ENCODE measurements at regions not wholly inside any gene's neighbourhood (a gene's known extent, or its start where the extent isn't known, plus 50 kb on each side); places are given as distances from the start of the nearest gene placed in this dataset.
"Not testable (repeated sequence)": the region's sequence is repeated elsewhere in the genome, so short reads cannot be mapped to it uniquely, and the experiment has no call there.

DNA sequence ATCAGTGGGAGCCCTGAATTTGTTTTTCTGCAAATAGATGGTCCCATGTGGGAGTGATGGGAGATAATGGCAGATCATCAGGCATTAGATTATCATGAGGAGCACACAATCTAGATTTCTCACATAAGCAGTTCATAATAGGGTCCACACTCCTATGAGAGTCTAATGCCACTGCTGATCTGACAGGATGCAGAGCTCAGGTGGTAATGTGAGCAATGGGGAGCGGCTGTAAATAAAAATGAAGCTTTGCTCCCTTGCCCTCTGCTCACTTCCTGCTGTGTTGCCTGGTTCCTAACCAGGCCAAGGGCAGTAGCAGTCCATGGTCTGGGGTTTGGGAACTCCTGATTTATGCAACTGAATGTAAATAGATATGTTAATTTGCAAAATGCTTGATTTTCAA is 538.6 kb downstream of the TRAM1L1 start:
- H3K27me3 ChIP-seq: no peaks in the 10 kb centered on the region
- H3K36me3 ChIP-seq: no peaks in the 10 kb centered on the region
- no peaks in the 10 kb centered on the region for H3K4me1 ChIP-seq
- DNase-seq: no peak
- 83 to 96% methylated on average over 1 of the region's 1 CpG for WGBS, 2 donors
- intact Hi-C loops (cut with DNase I): no loop called here
- H3K9me3 ChIP-seq: peaks cover 0 to 1% (median 0%) of the 10 kb centered on the region in 4 donors
- H3K27ac ChIP-seq: no peak overlapping the region
- TF ChIP-seq POLR2AphosphoS5 (IDR thresholded peaks at IDR 0.05) (no peak), POLR2A (IDR thresholded peaks at IDR 0.05) (no peak), EP300 (IDR thresholded peaks at IDR 0.05) (no peak)
- TF ChIP-seq, protein P1, sequence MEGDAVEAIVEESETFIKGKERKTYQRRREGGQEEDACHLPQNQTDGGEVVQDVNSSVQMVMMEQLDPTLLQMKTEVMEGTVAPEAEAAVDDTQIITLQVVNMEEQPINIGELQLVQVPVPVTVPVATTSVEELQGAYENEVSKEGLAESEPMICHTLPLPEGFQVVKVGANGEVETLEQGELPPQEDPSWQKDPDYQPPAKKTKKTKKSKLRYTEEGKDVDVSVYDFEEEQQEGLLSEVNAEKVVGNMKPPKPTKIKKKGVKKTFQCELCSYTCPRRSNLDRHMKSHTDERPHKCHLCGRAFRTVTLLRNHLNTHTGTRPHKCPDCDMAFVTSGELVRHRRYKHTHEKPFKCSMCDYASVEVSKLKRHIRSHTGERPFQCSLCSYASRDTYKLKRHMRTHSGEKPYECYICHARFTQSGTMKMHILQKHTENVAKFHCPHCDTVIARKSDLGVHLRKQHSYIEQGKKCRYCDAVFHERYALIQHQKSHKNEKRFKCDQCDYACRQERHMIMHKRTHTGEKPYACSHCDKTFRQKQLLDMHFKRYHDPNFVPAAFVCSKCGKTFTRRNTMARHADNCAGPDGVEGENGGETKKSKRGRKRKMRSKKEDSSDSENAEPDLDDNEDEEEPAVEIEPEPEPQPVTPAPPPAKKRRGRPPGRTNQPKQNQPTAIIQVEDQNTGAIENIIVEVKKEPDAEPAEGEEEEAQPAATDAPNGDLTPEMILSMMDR (IDR thresholded peaks at IDR 0.05): no peak
- no peak overlapping the region for H3K4me3 ChIP-seq

DNA sequence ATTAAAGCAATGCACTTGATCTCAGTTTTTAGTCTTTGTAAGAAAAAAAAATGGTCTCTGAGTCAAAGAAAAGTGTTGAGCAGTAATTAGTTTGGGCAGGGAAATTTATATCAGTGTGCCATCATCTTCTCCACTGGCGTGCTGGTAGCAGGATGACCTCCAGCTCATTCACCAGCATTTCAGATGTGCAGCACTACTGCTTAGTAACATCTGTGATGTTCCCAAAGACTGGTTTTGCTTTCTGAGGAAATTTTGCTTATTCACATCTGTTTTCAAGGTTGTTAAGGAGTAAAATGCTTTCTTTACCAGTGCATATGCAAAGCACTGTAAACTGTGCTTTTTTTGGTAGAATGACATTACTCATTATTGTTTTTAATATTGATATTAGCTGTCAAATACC is 540.4 kb downstream of the TRAM1L1 start:
- intact Hi-C loops (cut with DNase I): no loop called here
- Histone ChIP-seq H3K9me3 (peaks cover 0 to 1% (median 0%) of the 10 kb centered on the region in 4 donors), H3K36me3 (no peaks in the 10 kb centered on the region), H3K27me3 (no peaks in the 10 kb centered on the region), H3K4me3 (no peak overlapping the region), H3K4me1 (no peaks in the 10 kb centered on the region), H3K27ac (no peak overlapping the region)
- DNase-seq: no peak
- TF ChIP-seq POLR2A (IDR thresholded peaks at IDR 0.05) (no peak), POLR2AphosphoS5 (IDR thresholded peaks at IDR 0.05) (no peak), EP300 (IDR thresholded peaks at IDR 0.05) (no peak)
- TF ChIP-seq, protein P1 (IDR thresholded peaks at IDR 0.05): no peak
- WGBS, 2 donors: 71 to 87% methylated on average over 1 of the region's 1 CpG

DNA sequence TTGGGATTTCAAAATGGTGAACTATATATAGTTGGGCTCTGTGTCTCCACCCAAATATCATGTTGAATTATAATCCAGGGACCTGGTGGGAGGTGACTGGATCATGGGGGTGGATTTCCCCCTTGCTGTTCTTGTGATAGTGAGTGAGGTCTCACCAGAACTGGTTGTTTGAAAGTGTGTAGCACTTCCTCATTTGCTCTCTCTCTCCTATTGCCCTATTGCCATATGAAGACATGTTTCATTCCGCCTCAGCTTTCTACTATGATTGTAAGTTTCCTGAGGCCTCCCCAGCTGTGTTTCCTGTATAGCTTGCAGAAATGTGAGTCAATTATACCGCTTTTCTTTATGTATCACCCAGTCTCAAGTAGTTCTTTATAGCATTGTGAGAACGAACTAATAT is 545.6 kb downstream of the TRAM1L1 start:
- Histone ChIP-seq H3K36me3 (no peaks in the 10 kb centered on the region), H3K4me3 (no peak overlapping the region), H3K9me3 (peaks cover 0 to 1% (median 0%) of the 10 kb centered on the region in 4 donors), H3K27me3 (no peaks in the 10 kb centered on the region), H3K4me1 (no peaks in the 10 kb centered on the region), H3K27ac (no peak overlapping the region)
- DNase-seq: no peak
- TF ChIP-seq, protein P1 (IDR thresholded peaks at IDR 0.05): no peak
- TF ChIP-seq EP300 (IDR thresholded peaks at IDR 0.05) (no peak), POLR2AphosphoS5 (IDR thresholded peaks at IDR 0.05) (no peak), POLR2A (IDR thresholded peaks at IDR 0.05) (no peak)
- 81 to 90% methylated on average over 3 of the region's 3 CpGs for WGBS, 2 donors
- intact Hi-C loops (cut with DNase I): no loop called here

DNA sequence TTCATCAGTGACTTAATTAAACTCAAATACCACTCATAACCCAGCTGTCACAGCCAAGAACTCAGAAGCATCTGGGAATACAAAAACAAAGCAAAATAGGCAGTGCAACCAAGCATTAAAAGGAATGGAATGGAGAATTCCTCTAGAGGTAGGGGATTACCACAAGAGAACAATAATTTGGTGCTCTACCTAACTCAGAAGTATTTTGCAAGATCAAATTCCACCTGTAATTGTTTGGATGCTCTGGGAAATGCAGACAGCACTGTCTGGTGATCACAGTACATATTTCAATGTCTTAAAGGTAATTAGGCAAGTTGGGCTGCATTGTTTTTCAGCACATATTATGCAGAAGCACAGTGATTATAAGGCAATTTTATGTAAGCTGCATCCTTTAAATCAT is 547.5 kb downstream of the TRAM1L1 start:
- Histone ChIP-seq H3K4me1 (no peaks in the 10 kb centered on the region), H3K36me3 (no peaks in the 10 kb centered on the region), H3K4me3 (no peak overlapping the region), H3K9me3 (no peaks in the 10 kb centered on the region), H3K27ac (no peak overlapping the region), H3K27me3 (no peaks in the 10 kb centered on the region)
- TF ChIP-seq EP300 (IDR thresholded peaks at IDR 0.05): no peak
- no peak for DNase-seq
- intact Hi-C loops (cut with DNase I): no loop called here

DNA sequence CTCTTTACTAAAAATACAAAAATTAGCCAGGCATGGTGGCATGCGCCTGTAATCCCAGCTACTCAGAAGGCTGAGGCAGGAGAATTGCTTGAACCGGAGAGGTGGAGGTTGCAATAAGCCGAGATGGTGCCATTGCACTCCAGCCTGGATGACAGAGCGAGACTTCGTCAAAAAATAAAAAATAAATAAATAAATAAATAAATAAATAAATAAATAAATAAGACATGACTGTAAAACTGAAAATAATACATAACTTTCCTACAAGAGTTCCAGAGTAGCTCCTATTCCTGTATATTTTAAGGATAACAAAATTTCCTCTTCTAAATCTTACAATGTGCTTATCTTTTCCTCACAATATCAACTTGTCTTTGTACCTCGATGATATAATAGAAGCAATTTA is 549.4 kb downstream of the TRAM1L1 start:
- intact Hi-C loops (cut with DNase I); H3K27me3 ChIP-seq; H3K4me1 ChIP-seq; H3K4me3 ChIP-seq; H3K9me3 ChIP-seq; H3K27ac ChIP-seq; H3K36me3 ChIP-seq; DNase-seq: not testable (repeated sequence)
- 94% methylated on average over 6 of the region's 6 CpGs for WGBS, 2 donors

DNA sequence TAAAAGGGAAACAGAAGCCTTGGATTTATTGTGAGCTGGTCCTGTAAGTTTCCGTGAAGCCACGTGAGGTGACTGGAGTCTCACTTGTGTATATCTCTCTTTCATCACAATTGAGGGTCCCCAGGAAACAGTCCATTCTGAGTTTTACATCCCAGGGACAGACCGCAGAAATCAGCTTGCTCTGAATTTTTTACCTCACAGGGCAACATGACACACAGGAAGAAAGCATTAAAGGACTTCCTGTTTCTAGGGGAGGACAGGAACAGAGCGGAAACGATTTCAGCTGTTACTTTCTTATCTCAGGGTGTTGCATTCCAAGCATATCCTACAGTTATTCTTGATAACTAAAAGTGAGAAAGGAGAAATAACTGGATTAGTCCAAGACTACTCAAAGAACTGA is 553.5 kb downstream of the TRAM1L1 start:
- Histone ChIP-seq H3K4me3 (no peak overlapping the region), H3K27ac (no peak overlapping the region), H3K36me3 (no peaks in the 10 kb centered on the region), H3K9me3 (no peaks in the 10 kb centered on the region), H3K27me3 (no peaks in the 10 kb centered on the region), H3K4me1 (no peaks in the 10 kb centered on the region)
- DNase-seq: no peak
- TF ChIP-seq, protein P1 (IDR thresholded peaks at IDR 0.05): no peak
- TF ChIP-seq POLR2AphosphoS5 (IDR thresholded peaks at IDR 0.05) (no peak), POLR2A (IDR thresholded peaks at IDR 0.05) (no peak), EP300 (IDR thresholded peaks at IDR 0.05) (no peak)
- intact Hi-C loops (cut with DNase I): no loop called here
- 47 to 80% methylated on average over 5 of the region's 5 CpGs for WGBS, 2 donors

Measured in sigmoid colon (tissue), 6 donors.